Thoracic aorta (tissue), 2 donors: ENCODE measurements at regions not wholly inside any gene's neighbourhood (a gene's known extent, or its start where the extent isn't known, plus 50 kb on each side); places are given as distances from the start of the nearest gene placed in this dataset.

Experiments
- ATAC-seq: fragments of 150-250 bp; one replicate; pipeline ENCODE4 v1.8.0; 2017; ENCODE audit warnings: low read depth; ENCODE audit not compliant: insufficient number of reproducible peaks, low FRiP score
- DNase-seq: peaks from one replicate; pipeline ENCODE4 v3.0.0-alpha.2; 2020; ENCODE audit warnings: low spot score
- H3K27ac ChIP-seq, 2 donors: fragments of 200-600 bp; sonication (generic); 1 replicate in 1 of 2; 2 replicates in 1 of 2; pipeline ENCODE4 v1.5.1; 2016; ENCODE audit warnings: mild to moderate bottlenecking in 2 of 2, moderate library complexity in 2 of 2
- H3K27me3 ChIP-seq: fragments of 200-600 bp; sonication (generic); replicated peaks from 2 replicates; pipeline ENCODE4 v1.6.0; 2016; ENCODE audit warnings: mild to moderate bottlenecking; ENCODE audit not compliant: insufficient read depth
- H3K36me3 ChIP-seq: fragments of 200-600 bp; sonication (generic); one replicate; pipeline ENCODE4 v1.5.1; 2016
- H3K4me1 ChIP-seq, 2 donors: fragments of 200-600 bp; sonication (generic); 1 replicate in 1 of 2; 2 replicates in 1 of 2; pipeline versions ENCODE4 v1.5.1 to v1.6.0; 2016; ENCODE audit warnings: low read depth in 2 of 2, mild to moderate bottlenecking in 1 of 2; ENCODE audit not compliant: control insufficient read depth in 1 of 2
- H3K4me3 ChIP-seq: fragments of 200-600 bp; sonication (generic); 2 replicates; pipeline ENCODE4 v1.5.1; 2016; ENCODE audit warnings: mild to moderate bottlenecking
- H3K9me3 ChIP-seq: fragments of 200-600 bp; sonication (generic); 2 replicates; pipeline ENCODE4 v1.5.1; 2016
- TF ChIP-seq, protein P1 (sequence below): fragments of 200-600 bp; sonication (generic); IDR thresholded peaks from one replicate; pipeline ENCODE4 v1.5.1; 2019; ENCODE audit warnings: antibody characterized with exemption

DNA sequence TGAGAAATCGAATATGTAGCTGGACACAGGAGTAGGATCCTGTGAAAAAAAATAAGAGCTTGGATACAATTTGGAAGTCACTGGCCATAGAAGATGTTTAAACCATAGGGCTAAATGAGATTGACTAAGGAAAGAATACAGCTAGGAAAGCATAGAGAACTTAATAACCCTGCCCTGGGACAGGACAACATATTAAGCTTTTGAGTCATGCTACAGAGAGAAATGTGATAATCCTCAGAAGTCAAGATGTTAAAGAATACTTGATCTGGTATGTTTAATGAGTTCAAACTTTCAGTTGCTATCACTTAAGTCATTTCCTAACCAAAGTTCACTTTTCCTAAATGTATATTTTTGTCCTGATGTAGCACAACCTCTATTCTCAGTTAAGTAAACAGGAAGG lies 154.6 kb upstream of the TSHZ2 start:
- Histone ChIP-seq H3K4me1 (no peaks in the 10 kb centered on the region), H3K27ac (no peak overlapping the region), H3K4me3 (no peak overlapping the region), H3K36me3 (no peaks in the 10 kb centered on the region), H3K27me3 (no peaks in the 10 kb centered on the region), H3K9me3 (no peaks in the 10 kb centered on the region)
- no peak for ATAC-seq
- no peak for DNase-seq
- TF ChIP-seq, protein P1, sequence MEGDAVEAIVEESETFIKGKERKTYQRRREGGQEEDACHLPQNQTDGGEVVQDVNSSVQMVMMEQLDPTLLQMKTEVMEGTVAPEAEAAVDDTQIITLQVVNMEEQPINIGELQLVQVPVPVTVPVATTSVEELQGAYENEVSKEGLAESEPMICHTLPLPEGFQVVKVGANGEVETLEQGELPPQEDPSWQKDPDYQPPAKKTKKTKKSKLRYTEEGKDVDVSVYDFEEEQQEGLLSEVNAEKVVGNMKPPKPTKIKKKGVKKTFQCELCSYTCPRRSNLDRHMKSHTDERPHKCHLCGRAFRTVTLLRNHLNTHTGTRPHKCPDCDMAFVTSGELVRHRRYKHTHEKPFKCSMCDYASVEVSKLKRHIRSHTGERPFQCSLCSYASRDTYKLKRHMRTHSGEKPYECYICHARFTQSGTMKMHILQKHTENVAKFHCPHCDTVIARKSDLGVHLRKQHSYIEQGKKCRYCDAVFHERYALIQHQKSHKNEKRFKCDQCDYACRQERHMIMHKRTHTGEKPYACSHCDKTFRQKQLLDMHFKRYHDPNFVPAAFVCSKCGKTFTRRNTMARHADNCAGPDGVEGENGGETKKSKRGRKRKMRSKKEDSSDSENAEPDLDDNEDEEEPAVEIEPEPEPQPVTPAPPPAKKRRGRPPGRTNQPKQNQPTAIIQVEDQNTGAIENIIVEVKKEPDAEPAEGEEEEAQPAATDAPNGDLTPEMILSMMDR: no peak

DNA sequence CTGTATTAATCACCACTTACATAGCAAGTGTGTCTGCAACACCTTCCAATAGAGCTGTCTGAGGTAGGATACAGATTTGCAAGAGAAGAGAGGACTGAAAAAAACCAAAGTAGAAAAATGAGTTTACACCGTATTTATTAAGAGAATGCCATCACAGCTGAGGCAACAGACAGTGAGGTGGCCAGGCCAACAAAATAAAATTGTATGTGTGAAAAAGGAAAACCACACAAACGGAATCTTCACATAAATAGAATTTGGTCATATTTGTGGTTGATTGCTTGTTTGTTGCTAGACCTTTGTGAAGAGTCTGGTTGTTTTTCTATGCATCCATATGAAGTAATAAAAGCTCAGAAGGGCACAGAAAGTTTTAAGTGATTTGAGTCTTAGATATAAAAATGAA lies 157.8 kb upstream of the TSHZ2 start:
- no peak for DNase-seq
- H3K4me3 ChIP-seq: no peak overlapping the region
- no peaks in the 10 kb centered on the region for H3K36me3 ChIP-seq
- no peaks in the 10 kb centered on the region for H3K27me3 ChIP-seq
- TF ChIP-seq, protein P1: no peak
- H3K9me3 ChIP-seq: no peaks in the 10 kb centered on the region
- H3K4me1 ChIP-seq: no peaks in the 10 kb centered on the region
- H3K27ac ChIP-seq: no peak overlapping the region
- ATAC-seq: no peak

DNA sequence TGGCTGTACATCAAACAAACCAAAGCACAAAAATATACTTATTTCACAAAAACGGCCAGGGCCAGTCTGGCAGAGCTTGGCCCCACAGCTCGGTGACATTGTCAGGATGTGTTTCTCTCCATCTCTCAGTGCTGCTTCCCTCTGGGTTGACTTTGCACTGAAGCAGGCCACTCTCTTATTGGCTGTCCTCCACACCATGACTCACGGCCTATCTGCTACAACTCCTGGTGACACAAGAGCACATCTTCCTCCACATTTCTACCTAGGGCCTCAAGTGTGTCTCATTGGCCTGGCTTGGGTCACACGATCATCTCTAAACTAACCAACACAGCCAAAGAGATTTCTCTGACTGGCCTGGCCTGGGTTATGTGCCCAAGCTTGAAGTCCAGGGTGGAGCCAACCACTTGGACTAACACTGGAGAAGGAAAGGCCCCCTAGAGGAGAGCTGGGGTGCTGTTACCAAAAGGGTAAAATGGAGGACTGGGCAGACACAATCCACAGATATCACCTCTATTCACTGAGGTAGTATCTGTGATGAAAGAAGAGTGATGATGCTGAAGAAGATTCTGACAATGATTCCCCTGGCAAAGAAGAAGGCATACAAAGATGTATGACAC lies 159.8 kb upstream of the TSHZ2 start:
- Histone ChIP-seq H3K9me3 (no peaks in the 10 kb centered on the region), H3K27ac (no peak overlapping the region), H3K4me3 (no peak overlapping the region), H3K4me1 (no peaks in the 10 kb centered on the region), H3K27me3 (no peaks in the 10 kb centered on the region), H3K36me3 (no peaks in the 10 kb centered on the region)
- no peak for DNase-seq
- ATAC-seq: no peak
- TF ChIP-seq, protein P1: no peak

DNA sequence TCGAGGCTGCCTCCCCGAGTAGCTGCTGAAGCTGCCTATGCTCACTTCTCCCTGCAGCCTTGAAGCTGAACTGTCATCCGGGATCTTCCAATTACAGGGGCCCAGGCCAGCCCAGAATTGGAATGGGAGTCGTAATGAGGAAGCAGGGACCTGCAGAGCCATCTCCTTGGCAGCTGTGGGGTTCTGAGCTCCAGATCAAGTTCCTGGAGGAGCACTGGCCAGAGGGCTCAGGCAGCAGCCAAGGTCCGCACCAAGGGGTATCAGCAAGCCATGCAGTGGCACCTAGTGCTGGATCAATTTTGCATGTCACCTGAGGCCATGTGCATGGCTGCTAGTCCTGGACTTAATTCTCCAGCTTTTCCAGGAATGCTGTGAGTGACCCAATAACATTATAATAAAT lies 163.2 kb upstream of the TSHZ2 start:
- no peak for DNase-seq
- no peak overlapping the region for H3K27ac ChIP-seq
- TF ChIP-seq, protein P1: no peak

DNA sequence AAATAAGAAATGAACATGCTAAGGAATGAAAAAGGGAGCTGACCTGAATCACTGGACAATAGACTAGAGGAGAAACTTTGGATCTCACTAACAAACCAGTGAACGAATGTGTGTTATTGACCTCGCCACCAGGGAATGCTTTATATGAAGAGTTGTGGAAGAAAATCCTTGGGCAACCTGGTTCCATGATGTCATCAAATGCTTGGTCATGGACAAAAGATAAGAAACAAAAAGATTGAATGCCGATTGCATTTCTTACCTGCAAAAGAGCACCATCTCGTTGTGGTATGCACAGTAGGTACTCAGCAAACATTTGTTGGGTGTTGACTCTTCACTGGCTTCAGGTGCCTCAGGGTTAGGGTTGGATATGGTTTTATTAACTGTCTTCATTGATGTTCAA lies 165.2 kb upstream of the TSHZ2 start:
- ATAC-seq: no peak
- H3K27ac ChIP-seq: no peak overlapping the region
- no peaks in the 10 kb centered on the region for H3K4me1 ChIP-seq
- no peak overlapping the region for H3K4me3 ChIP-seq
- H3K9me3 ChIP-seq: no peaks in the 10 kb centered on the region
- no peaks in the 10 kb centered on the region for H3K27me3 ChIP-seq
- DNase-seq: no peak
- TF ChIP-seq, protein P1: no peak
- no peaks in the 10 kb centered on the region for H3K36me3 ChIP-seq

More for the DNA sequence above, 163.2 kb upstream of the TSHZ2 start:
- H3K4me1 ChIP-seq: no peaks in the 10 kb centered on the region
- H3K27me3 ChIP-seq: no peaks in the 10 kb centered on the region
- H3K4me3 ChIP-seq: no peak overlapping the region
- H3K9me3 ChIP-seq: no peaks in the 10 kb centered on the region
- H3K36me3 ChIP-seq: no peaks in the 10 kb centered on the region
- no peak for ATAC-seq
